CD4-positive, alpha-beta memory T cell (primary cell): ENCODE measurements at regions not wholly inside any gene's neighbourhood (a gene's known extent, or its start where the extent isn't known, plus 50 kb on each side); places are given as distances from the start of the nearest gene placed in this dataset.

ENCODE experiments used
- CTCF ChIA-PET: fragments of 350-600 bp; sonication (Branson Sonifier 250); formaldehyde crosslinking; loops from one replicate; lab custom pipeline; 2021; ENCODE audit warnings: inconsistent platforms; ENCODE audit not compliant: partially characterized antibody; lab: Charles Lee
- POLR2A ChIA-PET: fragments of 350-600 bp; sonication (Branson Sonifier 250); formaldehyde crosslinking; loops from one replicate; lab custom pipeline; 2021; ENCODE audit not compliant: partially characterized antibody; lab: Charles Lee
- DNase-seq, 5 donors: peaks; one replicate each; pipeline versions ENCODE4 v3.0.0 to v3.0.0-alpha.2; 2020 to 2022; ENCODE audit warnings: mixed read lengths in 1 of 5
- H3K27ac ChIP-seq: one replicate; pipeline ENCODE4 v1.7.0; 2013; ENCODE audit warnings: low read depth, low read length
- H3K27me3 ChIP-seq: 2 replicates; pipeline ENCODE4 v1.7.0; 2013; ENCODE audit warnings: mild to moderate bottlenecking, low read length, moderate library complexity; ENCODE audit not compliant: insufficient read depth
- H3K36me3 ChIP-seq: 2 replicates; pipeline ENCODE4 v1.7.0; 2013; ENCODE audit warnings: mild to moderate bottlenecking, low read length, moderate library complexity; ENCODE audit not compliant: insufficient read depth
- H3K4me1 ChIP-seq: 2 replicates; pipeline ENCODE4 v1.7.0; 2013; ENCODE audit warnings: mild to moderate bottlenecking, low read length, moderate library complexity; ENCODE audit not compliant: insufficient read depth
- H3K4me3 ChIP-seq, 2 donors: one replicate each; pipeline ENCODE4 v1.7.0; 2013; ENCODE audit warnings: low read length in 2 of 2, mild to moderate bottlenecking in 1 of 2
- H3K9me3 ChIP-seq, 2 donors: one replicate each; pipeline ENCODE4 v1.7.0; 2013; ENCODE audit warnings: low read length in 2 of 2, control low read depth in 1 of 2; ENCODE audit not compliant: control insufficient read depth in 1 of 2
- H3K27ac Mint-ChIP-seq, 7 donors: one replicate each; pipeline ENCODE4 v1.8.0; 2020 to 2021; ENCODE audit warnings: mixed read lengths in 7 of 7, mild to moderate bottlenecking in 6 of 7, inconsistent platforms in 3 of 7, moderate library complexity in 3 of 7
- H3K27me3 Mint-ChIP-seq, 2 donors: one replicate each; pipeline ENCODE4 v1.8.0; 2020 to 2021; ENCODE audit warnings: mixed read lengths in 2 of 2
- H3K36me3 Mint-ChIP-seq, 2 donors: one replicate each; pipeline ENCODE4 v1.8.0; 2020 to 2021; ENCODE audit warnings: mixed read lengths in 2 of 2, inconsistent platforms in 1 of 2, mild to moderate bottlenecking in 1 of 2
- H3K4me1 Mint-ChIP-seq, 4 donors: one replicate each; pipeline ENCODE4 v1.8.0; 2020 to 2021; ENCODE audit warnings: mixed read lengths in 4 of 4, mild to moderate bottlenecking in 1 of 4
- H3K4me3 Mint-ChIP-seq, 8 donors: one replicate each; pipeline ENCODE4 v1.8.0; 2020 to 2021; ENCODE audit warnings: mixed read lengths in 8 of 8, mild to moderate bottlenecking in 7 of 8, moderate library complexity in 6 of 8, inconsistent platforms in 3 of 8
- H3K9me3 Mint-ChIP-seq, 8 donors: one replicate each; pipeline ENCODE4 v1.8.0; 2020 to 2021; ENCODE audit warnings: mixed read lengths in 8 of 8, mild to moderate bottlenecking in 5 of 8, inconsistent platforms in 3 of 8, moderate library complexity in 1 of 8
- intact Hi-C: fragments of 100-400 bp; cut with micrococcal nuclease; formaldehyde crosslinking; loops from one replicate; pipeline ENCODE4 v1.15.1; 2023

DNA sequence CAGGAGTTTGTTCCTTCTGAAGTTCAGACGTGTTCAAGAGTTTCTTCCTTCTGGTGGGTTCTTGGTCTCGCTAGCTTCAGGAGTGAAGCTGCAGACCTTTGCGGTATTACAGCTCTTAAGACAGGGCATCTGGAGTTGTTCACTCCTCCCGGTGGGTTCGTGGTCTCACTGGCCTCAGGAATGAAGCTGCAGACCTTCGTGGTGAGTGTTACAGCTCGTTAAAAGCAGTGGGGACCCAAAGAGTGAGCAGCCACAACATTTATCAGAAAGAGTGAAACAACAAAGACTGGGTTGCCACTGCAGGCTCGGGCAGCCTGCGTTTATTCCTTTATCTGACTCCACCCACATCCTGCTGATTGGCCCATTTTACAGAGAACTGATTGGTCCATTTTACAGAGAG is 373.1 kb downstream of the ETS1 start:
- Mint-ChIP-seq H3K27ac (no peak overlapping the region), H3K4me1 (no peaks in the 10 kb centered on the region), H3K36me3 (no peaks in the 10 kb centered on the region), H3K27me3 (no peaks in the 10 kb centered on the region), H3K9me3 (peaks cover 0 to 2% (median 0%) of the 10 kb centered on the region in 8 donors), H3K4me3 (no peak overlapping the region)
- Histone ChIP-seq H3K4me3 (no peak overlapping the region), H3K27ac (no peak overlapping the region), H3K9me3 (no peaks in the 10 kb centered on the region), H3K4me1 (no peaks in the 10 kb centered on the region), H3K36me3 (no peaks in the 10 kb centered on the region), H3K27me3 (no peaks in the 10 kb centered on the region)
- intact Hi-C loops, result no loop called here
- no peak for DNase-seq
- ChIA-PET CTCF (interaction anchor here (0.9 kb wide), 1 partner anchor 11 kb away, joined by 4 read pairs; no protein-coding TSS in a partner anchor), POLR2A (no interaction called here)

DNA sequence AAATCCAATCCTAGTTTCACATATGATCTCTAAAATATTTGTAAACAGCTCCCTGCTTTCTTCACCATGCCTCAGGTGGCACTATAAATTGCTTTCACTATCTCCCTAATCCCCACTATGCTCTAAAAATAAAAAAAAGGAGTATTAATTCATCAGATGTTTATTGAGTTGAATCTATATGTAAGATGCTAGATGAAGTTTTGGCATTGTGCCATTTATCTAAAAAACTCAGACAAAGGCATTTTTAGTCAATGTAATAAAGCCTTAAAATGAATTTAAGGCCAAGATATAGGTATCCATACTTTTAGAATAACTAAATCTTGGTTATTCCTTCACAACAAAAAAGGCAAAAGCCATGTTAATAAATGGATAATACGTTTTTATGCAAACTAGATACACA is 373.9 kb downstream of the ETS1 start:
- Histone ChIP-seq H3K4me1 (no peaks in the 10 kb centered on the region), H3K27me3 (no peaks in the 10 kb centered on the region), H3K27ac (no peak overlapping the region), H3K36me3 (no peaks in the 10 kb centered on the region), H3K4me3 (no peak overlapping the region), H3K9me3 (no peaks in the 10 kb centered on the region)
- Mint-ChIP-seq H3K36me3 (no peaks in the 10 kb centered on the region), H3K9me3 (peaks cover 0 to 2% (median 0%) of the 10 kb centered on the region in 8 donors), H3K27me3 (no peaks in the 10 kb centered on the region), H3K4me1 (no peaks in the 10 kb centered on the region), H3K27ac (no peak overlapping the region), H3K4me3 (no peak overlapping the region)
- intact Hi-C loops, result no loop called here
- ChIA-PET CTCF (no interaction called here), POLR2A (no interaction called here)
- DNase-seq, result no peak

DNA sequence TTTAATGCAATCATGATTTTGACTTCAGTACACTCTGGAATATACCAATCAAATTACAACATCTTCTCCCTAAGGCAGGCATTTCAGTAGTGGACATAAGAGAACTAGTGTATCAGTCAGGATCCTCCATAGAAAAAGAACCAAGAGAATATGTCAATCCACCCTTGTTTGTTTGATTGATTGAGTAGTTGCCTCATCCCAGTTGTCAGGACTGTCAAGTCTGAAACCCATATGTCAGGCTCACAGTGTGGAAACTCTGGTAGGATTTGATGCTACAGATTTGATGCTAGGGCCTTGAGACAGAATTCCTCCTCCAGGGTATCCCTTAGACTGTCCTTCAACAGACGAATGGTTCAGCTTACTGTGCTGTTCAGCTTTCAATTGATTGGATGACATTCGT is 375.0 kb downstream of the ETS1 start:
- Mint-ChIP-seq H3K4me1 (no peaks in the 10 kb centered on the region), H3K27ac (no peak overlapping the region), H3K27me3 (no peaks in the 10 kb centered on the region), H3K4me3 (no peak overlapping the region), H3K9me3 (peaks cover 0 to 2% (median 0%) of the 10 kb centered on the region in 8 donors), H3K36me3 (no peaks in the 10 kb centered on the region)
- H3K4me1 ChIP-seq, result no peaks in the 10 kb centered on the region
- DNase-seq, result no peak
- intact Hi-C loops, result no loop called here
- CTCF ChIA-PET, result no interaction called here
- no peaks in the 10 kb centered on the region for H3K27me3 ChIP-seq
- no peak overlapping the region for H3K27ac ChIP-seq
- H3K9me3 ChIP-seq, result no peaks in the 10 kb centered on the region
- POLR2A ChIA-PET, result no interaction called here
- no peak overlapping the region for H3K4me3 ChIP-seq
- no peaks in the 10 kb centered on the region for H3K36me3 ChIP-seq

DNA sequence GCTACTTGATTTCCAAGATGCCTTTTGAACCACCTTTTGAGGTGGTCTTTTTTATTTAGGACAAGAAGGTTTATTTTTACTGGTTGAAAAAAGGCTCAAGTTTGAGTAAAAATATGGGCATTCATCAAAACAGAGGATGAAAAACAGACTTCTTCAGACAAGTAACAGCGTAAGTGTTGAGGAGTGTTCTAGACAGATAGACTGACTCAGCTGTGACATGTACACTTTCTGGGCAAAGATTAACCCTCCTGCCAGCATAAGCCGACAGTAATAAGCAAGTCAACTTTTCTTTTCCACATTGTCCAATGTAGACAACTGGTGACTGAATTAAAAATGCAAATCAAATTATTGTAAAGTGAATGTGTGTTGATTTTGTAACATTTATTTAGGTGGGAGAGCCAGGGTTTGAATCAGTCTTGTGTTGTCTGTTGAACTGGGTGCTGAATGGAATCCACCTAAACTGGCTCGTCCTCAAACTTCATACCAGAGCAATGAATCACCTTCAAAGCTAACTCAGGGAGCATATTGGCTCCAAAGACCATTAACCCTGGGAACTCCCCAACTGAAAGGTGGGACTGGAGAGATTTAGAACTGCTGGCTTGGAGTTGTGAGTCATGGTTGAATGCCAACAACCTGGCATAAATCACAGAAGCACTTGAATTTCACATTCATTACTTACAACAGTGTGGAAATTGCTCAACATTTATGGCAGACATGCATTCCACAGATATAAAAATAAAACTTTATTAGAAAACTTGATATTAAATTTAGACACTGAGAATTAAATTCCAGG is 377.0 kb downstream of the ETS1 start:
- POLR2A ChIA-PET, result no interaction called here

GRCh38 chr11:128209138-128209435 is 378.3 kb downstream of the ETS1 start:
- Histone ChIP-seq H3K9me3 (no peaks in the 10 kb centered on the region), H3K27ac (no peak overlapping the region), H3K4me1 (no peaks in the 10 kb centered on the region), H3K4me3 (no peak overlapping the region), H3K27me3 (no peaks in the 10 kb centered on the region), H3K36me3 (no peaks in the 10 kb centered on the region)
- intact Hi-C loops, result no loop called here
- Mint-ChIP-seq H3K4me1 (no peaks in the 10 kb centered on the region), H3K27ac (no peak overlapping the region), H3K4me3 (no peak overlapping the region), H3K36me3 (peaks cover 0 to 5% of the 10 kb centered on the region in 2 donors), H3K27me3 (no peaks in the 10 kb centered on the region), H3K9me3 (peaks cover 0 to 12% (median 4%) of the 10 kb centered on the region in 8 donors)
- DNase-seq, result no peak
- POLR2A ChIA-PET, result no interaction called here
- CTCF ChIA-PET, result no interaction called here

More for the DNA sequence above, 377.0 kb downstream of the ETS1 start:
- Histone ChIP-seq H3K36me3 (no peaks in the 10 kb centered on the region), H3K27me3 (no peaks in the 10 kb centered on the region), H3K4me3 (no peak overlapping the region), H3K27ac (no peak overlapping the region), H3K9me3 (no peaks in the 10 kb centered on the region), H3K4me1 (no peaks in the 10 kb centered on the region)
- Mint-ChIP-seq H3K4me3 (no peak overlapping the region), H3K27me3 (no peaks in the 10 kb centered on the region), H3K36me3 (peaks cover 0 to 5% of the 10 kb centered on the region in 2 donors), H3K27ac (no peak overlapping the region), H3K9me3 (peaks cover 0 to 12% (median 4%) of the 10 kb centered on the region in 8 donors), H3K4me1 (no peaks in the 10 kb centered on the region)
- CTCF ChIA-PET, result no interaction called here
- no peak for DNase-seq
- intact Hi-C loops, result no loop called here

DNA sequence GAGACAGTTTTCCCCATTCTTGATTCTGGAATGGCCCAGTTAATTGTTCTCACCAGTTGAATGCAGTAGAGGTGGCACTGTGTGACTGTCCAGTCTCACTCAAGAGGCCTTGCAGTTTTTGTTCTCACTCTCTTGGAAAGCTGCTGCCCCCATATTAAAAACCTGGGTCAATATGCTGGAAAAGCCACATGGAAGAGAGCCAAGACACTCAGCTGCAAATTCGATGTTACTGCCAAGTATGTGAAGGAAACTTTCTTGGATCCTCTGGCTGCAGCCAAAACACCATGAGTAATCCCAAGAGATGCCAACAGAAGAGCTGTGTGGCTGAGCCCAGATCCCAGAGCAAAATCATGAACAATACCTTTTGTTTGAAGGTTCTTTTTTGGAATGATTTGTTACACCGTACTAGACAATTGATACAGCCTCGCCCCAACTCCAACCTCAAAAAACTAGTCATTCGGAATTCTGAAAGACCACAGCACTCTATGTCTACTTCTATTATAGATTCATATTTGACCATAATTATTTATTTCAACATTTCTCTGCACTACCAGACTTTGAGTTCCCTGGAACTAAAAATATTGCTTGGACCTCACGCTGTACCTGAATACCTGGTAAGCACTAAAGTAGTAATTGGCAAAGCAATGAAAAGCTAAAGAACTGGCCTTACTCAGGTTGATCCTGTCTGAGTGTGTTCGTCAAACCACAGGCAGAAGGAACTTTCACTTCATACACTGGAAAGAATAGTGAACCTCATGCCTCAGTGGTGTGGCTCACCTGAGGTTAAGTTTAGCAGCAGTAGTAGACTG is 378.8 kb downstream of the ETS1 start:
- no peaks in the 10 kb centered on the region for H3K4me1 ChIP-seq
- H3K27me3 ChIP-seq, result no peaks in the 10 kb centered on the region
- H3K9me3 Mint-ChIP-seq, result peaks cover 0 to 12% (median 4%) of the 10 kb centered on the region in 8 donors
- no peaks in the 10 kb centered on the region for H3K36me3 ChIP-seq
- DNase-seq, result no peak
- no peak overlapping the region for H3K27ac ChIP-seq
- ChIA-PET CTCF (interaction anchor here (0.8 kb wide), 1 partner anchor 51 kb away, joined by 3 read pairs; no protein-coding TSS in a partner anchor), POLR2A (interaction anchor here (0.5 kb wide), 1 partner anchor 505 kb away, joined by 3 read pairs; no protein-coding TSS in a partner anchor)
- H3K4me1 Mint-ChIP-seq, result no peaks in the 10 kb centered on the region
- peaks cover 0 to 5% of the 10 kb centered on the region in 2 donors for H3K36me3 Mint-ChIP-seq
- intact Hi-C loops, result no loop called here
- H3K27me3 Mint-ChIP-seq, result no peaks in the 10 kb centered on the region
- H3K27ac Mint-ChIP-seq, result no peak overlapping the region
- H3K4me3 Mint-ChIP-seq, result no peak overlapping the region
- no peak overlapping the region for H3K4me3 ChIP-seq
- no peaks in the 10 kb centered on the region for H3K9me3 ChIP-seq

GRCh38 chr11:128207861-128208321 is 379.5 kb downstream of the ETS1 start:
- Histone ChIP-seq H3K27me3 (no peaks in the 10 kb centered on the region), H3K36me3 (no peaks in the 10 kb centered on the region), H3K4me3 (no peak overlapping the region), H3K27ac (no peak overlapping the region), H3K9me3 (no peaks in the 10 kb centered on the region), H3K4me1 (no peaks in the 10 kb centered on the region)
- peak overlapping the region in 2 of 7 donors; percentile 9 to 20 for H3K27ac Mint-ChIP-seq
- no peaks in the 10 kb centered on the region for H3K27me3 Mint-ChIP-seq
- CTCF ChIA-PET, result interaction anchor here (0.8 to 1.4 kb wide), 2 partner anchors 10 to 50 kb away, joined by 3 read pairs; no protein-coding TSS in a partner anchor
- POLR2A ChIA-PET, result no interaction called here
- peaks cover 0 to 12% (median 4%) of the 10 kb centered on the region in 8 donors for H3K9me3 Mint-ChIP-seq
- H3K4me1 Mint-ChIP-seq, result no peaks in the 10 kb centered on the region
- H3K36me3 Mint-ChIP-seq, result peaks cover 0 to 5% of the 10 kb centered on the region in 2 donors
- DNase-seq, result no peak
- no peak overlapping the region for H3K4me3 Mint-ChIP-seq
- intact Hi-C loops, result no loop called here
